SH-SY5Y (cell line): ENCODE measurements at regions not wholly inside any gene's neighbourhood (a gene's known extent, or its start where the extent isn't known, plus 50 kb on each side); places are given as distances from the start of the nearest gene placed in this dataset.

Experiments used
- GATA2 ChIP-seq: IDR thresholded peaks from 2 replicates; pipeline ENCODE4 v1.6.1; 2011; ENCODE audit warnings: mild to moderate bottlenecking, low read depth, low read length
- GATA3 ChIP-seq: IDR thresholded peaks from 2 replicates; pipeline ENCODE4 v1.6.1; 2011; ENCODE audit warnings: low read depth, mild to moderate bottlenecking, low read length, moderate library complexity

DNA sequence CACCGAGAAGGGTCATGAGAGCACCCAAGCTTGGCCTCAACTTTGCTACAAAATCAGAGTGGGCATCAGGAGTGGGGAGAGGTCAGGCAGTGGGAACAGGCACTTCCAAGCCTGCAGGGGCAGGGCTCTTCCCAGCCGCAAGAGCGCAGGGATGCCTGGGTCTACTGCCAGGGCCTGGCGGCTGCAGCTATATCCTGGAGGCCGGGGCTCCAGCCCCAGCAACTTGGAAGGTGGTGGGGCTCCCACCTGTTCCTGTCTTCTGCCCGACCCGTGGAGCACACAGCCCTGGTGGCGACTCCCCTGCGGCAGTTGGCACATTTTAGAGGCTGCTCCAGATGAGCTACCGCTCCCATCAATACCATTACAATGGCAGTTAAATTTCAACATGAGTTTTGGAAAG is 607.0 kb downstream of the TRAM1L1 start:
- TF ChIP-seq GATA2: no peak
- no peak for TF ChIP-seq GATA3
